A673 (cell line): ENCODE measurements at regions not wholly inside any gene's neighbourhood (a gene's known extent, or its start where the extent isn't known, plus 50 kb on each side); places are given as distances from the start of the nearest gene placed in this dataset.
A peak's percentile ranks its signal among the peaks of the same experiment; 100 is the strongest.

ENCODE experiments used
- BruUV-seq: library from RNA; stranded (reverse); fragments of 400-500 nt; replicated peaks from 2 replicates; lab custom pipeline; 2021; lab: Mats Ljungman, UMichigan
- CTCF ChIA-PET: fragments of 300-600 bp; sonication (Branson Sonifier 250); formaldehyde crosslinking; loops from one replicate; lab custom pipeline; 2022; ENCODE audit warnings: antibody characterized with exemption; lab: Charles Lee
- POLR2A ChIA-PET: fragments of 300-600 bp; sonication (Branson Sonifier 250); formaldehyde crosslinking; loops from one replicate; lab custom pipeline; 2022; ENCODE audit warnings: antibody characterized with exemption; ENCODE audit not compliant: low non-redundant PET; lab: Charles Lee
- DNase-seq: peaks from one replicate; pipeline ENCODE4 v3.0.0-alpha.2; 2015; ENCODE audit warnings: low spot score
- H3K27ac ChIP-seq: fragments of 200-600 bp; sonication (generic); 2 replicates; pipeline ENCODE4 v1.5.1; 2016; ENCODE audit warnings: mixed run types, low read depth, mild to moderate bottlenecking, mixed read lengths, antibody characterized with exemption, low read length; ENCODE audit not compliant: poor library complexity, severe bottlenecking
- H3K27me3 ChIP-seq: fragments of 200-600 bp; sonication (generic); replicated peaks from 2 replicates; pipeline ENCODE4 v1.6.1; 2017; ENCODE audit warnings: mixed run types, low read depth, mild to moderate bottlenecking, mixed read lengths, antibody characterized with exemption, low read length; ENCODE audit not compliant: insufficient read depth, poor library complexity
- H3K36me3 ChIP-seq: fragments of 200-600 bp; sonication (generic); 2 replicates; pipeline ENCODE4 v1.6.1; 2016; ENCODE audit warnings: mixed run types, mild to moderate bottlenecking, mixed read lengths, antibody characterized with exemption, low read length; ENCODE audit not compliant: insufficient read depth, poor library complexity, severe bottlenecking
- H3K4me1 ChIP-seq: fragments of 200-600 bp; sonication (generic); 2 replicates; pipeline ENCODE4 v1.6.1; 2017; ENCODE audit warnings: mixed run types, mild to moderate bottlenecking, mixed read lengths, antibody characterized with exemption, low read length; ENCODE audit not compliant: insufficient read depth, poor library complexity, severe bottlenecking
- H3K4me3 ChIP-seq: fragments of 200-600 bp; sonication (generic); 2 replicates; pipeline ENCODE4 v1.5.1; 2016; ENCODE audit warnings: low read depth, mixed run types, mild to moderate bottlenecking, mixed read lengths, low read length; ENCODE audit not compliant: poor library complexity, severe bottlenecking
- H3K9me3 ChIP-seq: fragments of 200-600 bp; sonication (generic); 2 replicates; pipeline ENCODE4 v1.6.1; 2016; ENCODE audit warnings: mixed run types, low read depth, mild to moderate bottlenecking, mixed read lengths, antibody characterized with exemption, low read length; ENCODE audit not compliant: poor library complexity, severe bottlenecking
- CTCF ChIP-seq: fragments of 300-800, 200-600 bp; sonication (generic); conservative IDR thresholded peaks from 2 replicates; pipeline ENCODE4 v1.5.1; 2017; ENCODE audit warnings: low read depth, mild to moderate bottlenecking, antibody characterized with exemption, low read length, moderate library complexity, mixed read lengths
- EZH2 ChIP-seq: fragments of 200-600 bp; sonication (generic); IDR thresholded peaks from 2 replicates; pipeline ENCODE4 v1.6.1; 2017; ENCODE audit warnings: borderline replicate concordance, low read depth, mild to moderate bottlenecking, mixed read lengths, antibody characterized with exemption, low read length; ENCODE audit not compliant: poor library complexity, severe bottlenecking
- intact Hi-C: fragments of 100-400 bp; cut with micrococcal nuclease; formaldehyde crosslinking; loops from one replicate; pipeline ENCODE4 v1.10.0; 2022; ENCODE audit not compliant: unreplicated experiment

GRCh38 chr3:42019144-42019952 lies 57.4 kb upstream of the ULK4 start:
- DNase-seq: no peak
- TF ChIP-seq CTCF (no peak), EZH2 (no peak)
- intact Hi-C loops: loop anchor here (5.0 to 10.0 kb wide), 2 partner anchors 43 to 75 kb away; partner anchors contain the start of gene TRAK1
- Histone ChIP-seq H3K4me1 (peaks cover 34% of the 10 kb centered on the region), H3K4me3 (no peak overlapping the region), H3K27me3 (no peaks in the 10 kb centered on the region), H3K36me3 (no peaks in the 10 kb centered on the region), H3K27ac (no peak overlapping the region), H3K9me3 (no peaks in the 10 kb centered on the region)
- BruUV-seq: no TSS peak
- ChIA-PET POLR2A (no interaction called here), CTCF (no interaction called here)

- TF ChIP-seq CTCF (no peak), EZH2 (no peak)
- H3K36me3 ChIP-seq: no peaks in the 10 kb centered on the region
- H3K9me3 ChIP-seq: no peaks in the 10 kb centered on the region
- CTCF ChIA-PET: no interaction called here
- H3K27ac ChIP-seq: peak overlapping the region; percentile 66
- peak overlapping the region; percentile 66 for H3K4me3 ChIP-seq
- DNase-seq: peak; percentile 87
- POLR2A ChIA-PET: no interaction called here
- H3K4me1 ChIP-seq: peaks cover 4% of the 10 kb centered on the region
- H3K27me3 ChIP-seq: no peaks in the 10 kb centered on the region
- TSS peak; percentile 44 for BruUV-seq
- intact Hi-C loops: loop anchor here (5.0 to 10.0 kb wide), 2 partner anchors 47 to 80 kb away; partner anchors contain the start of gene TRAK1
These were observed 53.1 kb upstream of the ULK4 start for GRCh38 chr3:42014921-42015533.

GRCh38 chr3:42014458-42014920 lies 52.6 kb upstream of the ULK4 start:
- TF ChIP-seq CTCF (no peak), EZH2 (no peak)
- Histone ChIP-seq H3K9me3 (no peaks in the 10 kb centered on the region), H3K36me3 (no peaks in the 10 kb centered on the region), H3K4me1 (peaks cover 4% of the 10 kb centered on the region), H3K27ac (peak overlapping the region; percentile 66), H3K27me3 (no peaks in the 10 kb centered on the region), H3K4me3 (peak overlapping the region; percentile 66)
- DNase-seq: no peak
- BruUV-seq: no TSS peak
- ChIA-PET CTCF (no interaction called here), POLR2A (no interaction called here)
- intact Hi-C loops: loop anchor here (10.0 kb wide), 1 partner anchor 80 kb away; the partner anchor contains the start of gene TRAK1
